Coronary artery (tissue), 2 donors: ENCODE measurements at regions not wholly inside any gene's neighbourhood (a gene's known extent, or its start where the extent isn't known, plus 50 kb on each side); places are given as distances from the start of the nearest gene placed in this dataset.

Source experiments
- DNase-seq: peaks from one replicate; pipeline ENCODE4 v3.0.0-alpha.2; 2017; ENCODE audit warnings: low spot score
- H3K27ac ChIP-seq, 2 donors: fragments of 200-600 bp; sonication (generic); one replicate each; pipeline ENCODE4 v1.5.1; 2016 to 2019
- H3K4me3 ChIP-seq: fragments of 200-600 bp; sonication (generic); 2 replicates; pipeline ENCODE4 v1.5.1; 2016; ENCODE audit warnings: mild to moderate bottlenecking, moderate library complexity
- TF ChIP-seq, protein P1 (sequence below): fragments of 200-600 bp; sonication (generic); IDR thresholded peaks from one replicate; pipeline ENCODE4 v1.5.1; 2019; ENCODE audit warnings: antibody characterized with exemption

DNA sequence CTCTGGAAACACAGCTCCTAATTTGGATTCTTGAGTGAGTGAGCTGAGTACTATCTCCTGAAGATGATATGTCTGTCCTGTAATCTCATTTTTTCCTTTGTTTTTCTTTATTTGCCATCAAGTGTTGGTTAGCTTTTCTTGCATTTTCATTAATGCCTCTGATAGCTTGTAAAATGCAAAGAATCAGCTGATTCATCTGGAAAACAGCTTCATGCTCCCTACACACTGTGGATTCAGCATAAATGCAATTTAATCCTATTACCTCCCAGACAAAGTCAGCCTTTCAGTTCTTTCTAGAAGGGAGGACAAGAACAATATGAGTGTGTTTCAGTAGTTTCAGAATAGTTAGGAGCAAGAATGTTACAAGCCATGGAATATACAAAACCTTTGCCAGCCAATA, 79.4 kb downstream of the DACT1 start:
- DNase-seq = no peak
- H3K4me3 ChIP-seq = no peak overlapping the region
- TF ChIP-seq, protein P1, sequence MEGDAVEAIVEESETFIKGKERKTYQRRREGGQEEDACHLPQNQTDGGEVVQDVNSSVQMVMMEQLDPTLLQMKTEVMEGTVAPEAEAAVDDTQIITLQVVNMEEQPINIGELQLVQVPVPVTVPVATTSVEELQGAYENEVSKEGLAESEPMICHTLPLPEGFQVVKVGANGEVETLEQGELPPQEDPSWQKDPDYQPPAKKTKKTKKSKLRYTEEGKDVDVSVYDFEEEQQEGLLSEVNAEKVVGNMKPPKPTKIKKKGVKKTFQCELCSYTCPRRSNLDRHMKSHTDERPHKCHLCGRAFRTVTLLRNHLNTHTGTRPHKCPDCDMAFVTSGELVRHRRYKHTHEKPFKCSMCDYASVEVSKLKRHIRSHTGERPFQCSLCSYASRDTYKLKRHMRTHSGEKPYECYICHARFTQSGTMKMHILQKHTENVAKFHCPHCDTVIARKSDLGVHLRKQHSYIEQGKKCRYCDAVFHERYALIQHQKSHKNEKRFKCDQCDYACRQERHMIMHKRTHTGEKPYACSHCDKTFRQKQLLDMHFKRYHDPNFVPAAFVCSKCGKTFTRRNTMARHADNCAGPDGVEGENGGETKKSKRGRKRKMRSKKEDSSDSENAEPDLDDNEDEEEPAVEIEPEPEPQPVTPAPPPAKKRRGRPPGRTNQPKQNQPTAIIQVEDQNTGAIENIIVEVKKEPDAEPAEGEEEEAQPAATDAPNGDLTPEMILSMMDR = no peak
- H3K27ac ChIP-seq = no peak overlapping the region

DNA sequence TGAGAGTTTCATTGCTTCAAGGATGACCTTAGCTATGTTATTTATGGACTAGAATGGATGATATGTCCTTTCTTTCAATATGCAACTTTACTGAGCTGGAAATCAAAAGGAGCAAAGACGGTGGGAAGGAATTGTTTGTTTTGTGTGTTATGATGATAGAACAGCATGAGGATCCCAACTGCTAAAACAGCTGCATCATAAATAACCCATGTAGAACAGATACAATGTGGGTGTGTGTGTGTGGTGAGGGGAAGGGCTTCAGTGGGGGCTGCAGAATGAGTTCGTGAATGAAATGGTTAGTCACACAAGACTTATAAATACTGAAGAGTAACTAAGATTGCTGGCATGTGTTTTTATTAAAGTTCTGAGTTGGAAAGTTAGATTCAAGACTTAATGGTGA, 80.1 kb downstream of the DACT1 start:
- no peak for DNase-seq
- Histone ChIP-seq H3K4me3 (no peak overlapping the region), H3K27ac (no peak overlapping the region)
- TF ChIP-seq, protein P1 = no peak

DNA sequence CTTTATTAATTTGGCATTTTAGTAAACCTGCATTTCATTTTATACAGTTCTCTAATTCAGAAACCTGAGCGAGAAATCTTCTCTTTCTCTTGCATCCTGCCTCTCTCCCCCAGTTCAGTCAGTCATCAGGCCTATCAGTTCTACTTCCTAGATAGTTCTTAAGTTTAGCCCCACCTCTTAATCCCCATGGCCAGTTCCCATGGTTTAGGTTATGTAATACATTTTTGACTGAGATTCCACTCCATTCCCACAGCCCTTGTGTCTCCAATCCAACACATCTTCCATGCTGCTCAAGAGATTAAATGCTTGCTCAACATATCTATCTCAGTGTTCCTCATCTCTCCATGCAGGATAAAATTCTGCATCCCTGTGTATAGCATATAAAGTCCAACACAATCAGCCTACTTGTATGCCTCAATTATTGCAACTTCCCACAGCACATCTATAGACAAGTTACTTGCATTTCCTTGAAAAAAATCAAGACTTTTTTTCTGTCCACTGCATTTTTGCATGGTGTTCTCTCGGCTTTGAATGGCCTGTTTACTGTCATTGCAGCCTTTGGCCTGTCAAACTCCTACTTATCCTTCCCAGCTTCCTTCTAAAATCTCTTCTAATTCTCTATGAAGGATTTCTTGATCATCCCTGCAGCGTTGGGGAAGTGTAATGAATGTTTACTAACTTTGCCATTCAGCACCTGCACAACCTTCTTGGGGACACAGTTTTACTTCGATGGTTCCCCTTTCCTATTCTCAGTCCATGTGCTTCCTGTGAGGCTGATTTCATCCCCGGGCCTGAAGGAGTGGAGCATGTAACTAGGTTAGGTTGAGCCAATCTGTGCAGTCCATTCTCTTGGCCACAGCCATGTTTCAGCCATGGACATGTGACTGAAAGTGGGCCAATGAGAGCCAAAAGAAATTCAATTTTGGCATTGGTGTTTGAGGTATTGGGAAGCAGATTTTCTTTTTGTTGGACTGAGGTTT, 80.8 kb downstream of the DACT1 start:
- H3K27ac ChIP-seq = no peak overlapping the region
- H3K4me3 ChIP-seq = no peak overlapping the region
- DNase-seq = no peak
- TF ChIP-seq, protein P1 = no peak

DNA sequence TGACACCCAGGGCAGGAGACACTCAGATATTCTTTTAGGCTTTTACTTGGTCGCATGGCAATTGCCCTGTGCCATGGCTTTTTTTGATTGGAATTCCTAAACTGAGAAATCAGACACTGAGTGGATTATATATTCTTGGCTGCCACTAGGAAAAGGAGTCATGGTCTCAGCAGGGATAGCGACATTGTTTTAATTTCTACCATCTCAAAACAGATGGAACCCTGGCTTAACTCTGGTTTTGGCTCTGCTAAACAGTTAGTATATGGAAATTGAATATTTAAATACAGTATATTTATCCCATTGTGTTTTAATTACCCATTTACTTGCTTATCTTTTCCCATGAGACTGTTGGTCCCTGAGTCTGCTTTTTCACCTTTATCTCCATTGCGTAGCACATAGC, 84.0 kb downstream of the DACT1 start:
- no peak overlapping the region for H3K27ac ChIP-seq
- TF ChIP-seq, protein P1 = no peak
- H3K4me3 ChIP-seq = no peak overlapping the region
- no peak for DNase-seq

DNA sequence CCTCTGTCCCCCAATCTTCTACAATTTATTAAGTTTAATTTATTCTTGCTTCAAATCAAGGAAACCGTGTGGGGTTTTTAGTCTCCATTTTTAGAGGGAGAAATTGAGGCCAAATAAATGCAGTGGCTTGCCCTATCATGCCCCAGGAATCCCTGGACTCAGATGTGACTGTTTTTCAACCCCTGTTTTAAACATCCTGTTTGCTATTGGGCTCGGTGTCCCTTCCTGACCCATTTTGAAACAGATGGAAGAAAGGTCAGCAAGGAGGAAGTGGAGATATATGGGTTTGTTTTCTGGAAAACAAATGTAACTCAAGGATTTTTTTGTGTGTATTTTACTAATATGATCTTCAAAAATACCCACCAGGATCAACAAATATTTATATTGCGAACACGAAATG, 84.7 kb downstream of the DACT1 start:
- DNase-seq = no peak
- H3K4me3 ChIP-seq = no peak overlapping the region
- TF ChIP-seq, protein P1 = no peak
- no peak overlapping the region for H3K27ac ChIP-seq

DNA sequence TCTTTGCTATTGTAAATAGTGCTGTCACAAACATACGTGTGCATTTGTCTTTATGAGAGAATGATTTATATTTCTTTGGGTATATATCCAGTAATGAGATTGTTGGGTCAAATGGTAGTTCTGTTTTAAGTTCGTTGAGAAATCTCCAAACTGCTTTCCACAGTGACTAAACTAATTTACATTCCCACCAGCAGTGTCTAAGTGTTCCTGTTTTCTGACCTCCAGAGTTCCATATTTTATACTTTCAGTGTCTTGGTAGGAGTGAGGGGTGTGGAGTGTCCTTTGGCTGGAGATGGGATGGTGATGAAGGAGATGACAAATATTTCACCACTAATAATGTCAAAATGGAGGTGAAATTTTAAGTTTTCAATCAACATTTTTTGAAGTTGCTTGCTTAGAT, 86.4 kb downstream of the DACT1 start:
- TF ChIP-seq, protein P1 = no peak
- H3K27ac ChIP-seq = no peak overlapping the region
- no peak for DNase-seq
- H3K4me3 ChIP-seq = no peak overlapping the region

DNA sequence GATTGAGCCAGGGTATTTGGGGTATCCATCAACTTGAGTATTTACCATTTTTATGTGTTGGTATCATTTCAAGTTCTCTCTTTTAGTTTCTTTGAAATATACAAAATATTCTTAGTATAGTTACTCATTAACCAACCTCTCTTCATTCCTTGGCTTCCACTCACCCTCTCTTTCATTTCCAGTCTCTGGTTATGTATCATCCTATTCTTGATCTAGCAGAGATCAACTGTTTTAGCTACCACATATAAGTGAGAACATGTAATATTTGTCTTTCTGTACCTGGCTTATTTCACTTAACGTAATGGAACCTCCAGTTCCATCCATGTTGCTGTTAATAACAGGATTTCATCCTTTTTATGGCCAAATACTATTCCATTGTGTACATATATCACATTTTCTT, 86.9 kb downstream of the DACT1 start:
- no peak overlapping the region for H3K27ac ChIP-seq
- H3K4me3 ChIP-seq = no peak overlapping the region
- no peak for DNase-seq
- TF ChIP-seq, protein P1 = no peak
